H1 (cell line): ENCODE measurements at regions not wholly inside any gene's neighbourhood (a gene's known extent, or its start where the extent isn't known, plus 50 kb on each side); places are given as distances from the start of the nearest gene placed in this dataset.

Source experiments
- BCL11A ChIP-seq, 2 experiments: IDR thresholded peaks; one replicate each; pipeline ENCODE4 v1.6.1; 2011; ENCODE audit warnings: low read depth in 2 of 2, low read length in 2 of 2, mild to moderate bottlenecking in 2 of 2
- CREB1 ChIP-seq: IDR thresholded peaks from 2 replicates; pipeline ENCODE4 v1.6.1; 2012; ENCODE audit warnings: inconsistent platforms
- TEAD4 ChIP-seq: IDR thresholded peaks from 2 replicates; pipeline ENCODE4 v1.6.1; 2012; ENCODE audit warnings: low read depth, low read length, inconsistent platforms, mixed read lengths
- YY1 ChIP-seq: IDR thresholded peaks from 2 replicates; pipeline ENCODE4 v1.6.1; 2011; ENCODE audit warnings: low read depth, mild to moderate bottlenecking, low read length

- no peak for TF ChIP-seq CREB1
- TF ChIP-seq YY1, result no peak
- TF ChIP-seq TEAD4, result no peak
- no peak for TF ChIP-seq BCL11A (IDR thresholded peaks at IDR 0.05; ENCODE audit: low read depth in 2 of 2, low read length in 2 of 2)
Observed at GRCh38 chr11:44510372-44510771, 55.1 kb upstream of the CD82 start (continued).
